ENCODE measurements at regions not wholly inside any gene's neighbourhood (a gene's known extent, or its start where the extent isn't known, plus 50 kb on each side); places are given as distances from the start of the nearest gene placed in this dataset.

- H3K4me3 ChIP-seq = no peak overlapping the region
- no peak overlapping the region for H3K4me2 ChIP-seq (ENCODE audit: insufficient read depth, low read length)
- H2AFZ ChIP-seq (ENCODE audit: low read depth, low read length) = no peak overlapping the region
- WGBS (ENCODE audit: insufficient coverage, low coverage, missing lambda C conversion rate) = 0% methylated on average over 5 of the region's 5 CpGs
- H3K27me3 ChIP-seq (ENCODE audit: control insufficient read depth in 2 of 2, insufficient read depth in 2 of 2, low read length in 2 of 2) = no peaks in the 10 kb centered on the region
- no TSS peak for BruUV-seq (replicated peaks)
- H3K9me1 ChIP-seq (ENCODE audit: control insufficient read depth, insufficient read depth, low read length) = no peaks in the 10 kb centered on the region
- no peak overlapping the region for H3K9ac ChIP-seq (ENCODE audit: insufficient read depth in 1 of 2, low read depth in 2 of 2, low read length in 2 of 2)
- FAIRE-seq (no peak), DNase-seq (ENCODE audit: extremely low read depth in 1 of 4, low spot score in 3 of 4) (no peak), ATAC-seq (no peak)
- in situ Hi-C loops (cut with MboI) (no loop called here), intact Hi-C loops (cut with micrococcal nuclease) (no loop called here)
- H3K4me1 ChIP-seq (replicated peaks in 1 of 2; ENCODE audit: control insufficient read depth in 2 of 2, insufficient read depth in 2 of 2, low read length in 2 of 2) = no peaks in the 10 kb centered on the region
- no peak overlapping the region for H3K27ac ChIP-seq (ENCODE audit: extremely low read depth, low read depth, low read length)
- CTCF ChIA-PET (ENCODE audit: low intra/inter-chr PET ratio) = no interaction called here
- POLR2A ChIA-PET = no interaction called here
- no peaks in the 10 kb centered on the region; the same call in 1 of the 2 replicates for H3K9me3 ChIP-seq (replicated peaks; ENCODE audit: control insufficient read depth, insufficient read depth, low read depth, low read length)
- H3K36me3 ChIP-seq (ENCODE audit: control insufficient read depth, insufficient read depth, low read length) = no peaks in the 10 kb centered on the region
- no peaks in the 10 kb centered on the region for H4K20me1 ChIP-seq (replicated peaks; ENCODE audit: control insufficient read depth, insufficient read depth, low read length)
- no peaks in the 10 kb centered on the region for H3K79me2 ChIP-seq (ENCODE audit: control insufficient read depth, insufficient read depth, low read length)
- TF ChIP-seq ZNF146 (CRISPR knock-in tag; IDR thresholded peaks at IDR 0.05; ENCODE audit: unreplicated experiment) (no peak), ADNP (tag; IDR thresholded peaks at IDR 0.05) (no peak), RBFOX2 (IDR thresholded peaks at IDR 0.05; ENCODE audit: low read depth, low read length) (no peak), CEBPB (tag; IDR thresholded peaks at IDR 0.05) (no peak), FOXK1 (CRISPR knock-in tag; IDR thresholded peaks at IDR 0.05; ENCODE audit: borderline replicate concordance) (no peak), ZNF354B (CRISPR knock-in tag; IDR thresholded peaks at IDR 0.05) (no peak), HOXB6 (CRISPR knock-in tag; IDR thresholded peaks at IDR 0.05; ENCODE audit: borderline replicate concordance) (no peak), KAT2B (IDR thresholded peaks at IDR 0.05; ENCODE audit: low read depth, low read length) (no peak), PHB (CRISPR knock-in tag; IDR thresholded peaks at IDR 0.05) (no peak), CBX5 (IDR thresholded peaks at IDR 0.05; ENCODE audit: borderline replicate concordance, low read depth) (no peak), CTCF (IDR thresholded peaks at IDR 0.05 in 2 of 3, conservative IDR thresholded peaks at IDR 0.05 in 1 of 3; ENCODE audit: insufficient read depth in 2 of 3, low read depth in 1 of 3, low read length in 3 of 3) (no peak), E2F5 (CRISPR knock-in tag; IDR thresholded peaks at IDR 0.05) (no peak), ZNF766 (CRISPR knock-in tag; conservative IDR thresholded peaks at IDR 0.05) (no peak), GABPB1 (CRISPR knock-in tag; IDR thresholded peaks at IDR 0.05) (no peak), ZNF699 (CRISPR knock-in tag; IDR thresholded peaks at IDR 0.05; ENCODE audit: insufficient replicate concordance) (no peak), SIN3B (IDR thresholded peaks at IDR 0.05; ENCODE audit: low read depth) (no peak), ETV5 (CRISPR knock-in tag; IDR thresholded peaks at IDR 0.05; ENCODE audit: low read depth) (no peak), MTA1 (IDR thresholded peaks at IDR 0.05; ENCODE audit: borderline replicate concordance) (no peak)
Measured at GRCh38 chr12:16788506-16789203, 182.7 kb upstream of the LMO3 start.

All from K562 (cell line).